IPS DF 19.7 (cell line): ENCODE measurements at regions not wholly inside any gene's neighbourhood (a gene's known extent, or its start where the extent isn't known, plus 50 kb on each side); places are given as distances from the start of the nearest gene placed in this dataset.
"Not testable (repeated sequence)": the region's sequence is repeated elsewhere in the genome, so short reads cannot be mapped to it uniquely, and the experiment has no call there.

ENCODE experiments used
- DNase-seq: peaks from one replicate; pipeline ENCODE4 v3.0.0-alpha.2; 2013; ENCODE audit warnings: low read depth, low spot score

GRCh38 chr5:97922776-97923175 lies 739.7 kb upstream of the RIOK2 start:
- no peak for DNase-seq

GRCh38 chr5:97923496-97923895 lies 740.4 kb upstream of the RIOK2 start:
- no peak for DNase-seq

GRCh38 chr5:97923997-97924396 lies 741.0 kb upstream of the RIOK2 start:
- DNase-seq: no peak

- DNase-seq: no peak
Observed at GRCh38 chr5:97929383-97929782, 746.3 kb upstream of the RIOK2 start.

GRCh38 chr5:97931829-97932228 lies 748.8 kb upstream of the RIOK2 start:
- no peak for DNase-seq

GRCh38 chr5:97936231-97936630 lies 753.2 kb upstream of the RIOK2 start:
- DNase-seq: no peak

DNA sequence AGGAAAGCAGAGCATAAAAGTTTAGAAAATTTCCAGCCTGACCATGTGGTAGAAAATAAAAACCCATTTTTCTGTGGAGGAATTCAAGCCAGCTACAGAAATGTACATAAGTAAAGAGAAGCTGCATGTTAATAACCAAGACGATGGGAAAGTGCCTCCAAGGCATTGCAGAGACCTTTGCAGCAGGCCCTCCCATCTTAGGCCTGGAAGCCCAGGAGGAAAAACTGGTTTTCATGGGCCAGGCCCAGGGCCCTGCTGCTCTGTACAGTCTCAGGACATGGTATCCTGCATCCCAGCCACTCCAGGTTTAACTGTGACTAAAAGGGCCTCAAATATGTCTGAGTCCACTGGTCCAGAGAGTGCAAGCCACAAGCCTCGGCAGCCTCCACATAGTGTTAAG lies 754.8 kb upstream of the RIOK2 start:
- no peak for DNase-seq

GRCh38 chr5:97943036-97943435 lies 760.0 kb upstream of the RIOK2 start:
- DNase-seq: no peak

DNA sequence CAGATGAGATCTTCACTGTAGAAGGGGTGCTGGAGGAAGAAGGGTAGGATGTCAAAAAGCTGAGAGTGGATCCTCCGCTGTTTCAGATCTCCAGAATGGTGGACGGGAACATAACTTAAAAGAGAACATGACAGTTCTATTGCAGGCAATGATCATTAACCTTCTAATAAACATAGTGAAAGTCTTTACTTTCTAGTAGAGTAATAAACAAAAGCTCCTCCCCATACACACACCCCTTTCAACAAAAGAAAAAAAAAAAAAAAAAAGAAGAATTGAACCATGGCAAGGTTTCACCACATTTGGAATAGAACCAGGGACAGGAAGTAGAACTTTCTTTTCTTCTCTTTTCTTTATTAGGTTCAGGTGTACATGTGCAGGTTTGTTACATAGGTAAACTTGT lies 768.1 kb upstream of the RIOK2 start:
- DNase-seq: no peak

- no peak for DNase-seq
Observed at GRCh38 chr5:97955450-97955849, 772.4 kb upstream of the RIOK2 start.

- no peak for DNase-seq
Observed at GRCh38 chr5:97967292-97967691, 784.2 kb upstream of the RIOK2 start.

- no peak for DNase-seq
Observed at GRCh38 chr5:97968346-97968745, 785.3 kb upstream of the RIOK2 start.

GRCh38 chr5:97979740-97980139 lies 793.7 kb upstream of the RGMB start:
- DNase-seq: no peak

- no peak for DNase-seq
Observed at GRCh38 chr5:97980291-97980690, 793.2 kb upstream of the RGMB start.

GRCh38 chr5:97986069-97986468 lies 787.4 kb upstream of the RGMB start:
- peak; percentile 3 for DNase-seq

GRCh38 chr5:97991236-97991635 lies 782.2 kb upstream of the RGMB start:
- DNase-seq: no peak

DNA sequence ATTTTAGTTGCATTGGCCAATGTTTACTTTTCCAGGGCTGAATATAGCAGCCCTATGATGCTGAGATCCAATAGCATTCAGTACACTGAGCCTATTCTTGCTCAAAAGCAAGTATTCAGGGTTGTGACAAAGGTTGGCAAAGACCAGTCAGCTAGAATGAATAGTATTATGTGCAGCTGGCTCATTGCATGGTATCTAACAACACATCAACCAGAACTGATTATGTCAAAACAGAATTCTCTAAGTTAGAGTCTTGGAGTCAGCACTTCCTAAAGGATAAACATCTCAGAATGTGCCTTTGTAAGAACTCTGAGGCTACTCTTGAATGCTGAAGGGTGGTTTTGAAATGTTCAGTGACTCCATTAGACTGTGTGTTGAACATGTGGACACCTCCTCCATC lies 774.5 kb upstream of the RGMB start:
- no peak for DNase-seq

DNA sequence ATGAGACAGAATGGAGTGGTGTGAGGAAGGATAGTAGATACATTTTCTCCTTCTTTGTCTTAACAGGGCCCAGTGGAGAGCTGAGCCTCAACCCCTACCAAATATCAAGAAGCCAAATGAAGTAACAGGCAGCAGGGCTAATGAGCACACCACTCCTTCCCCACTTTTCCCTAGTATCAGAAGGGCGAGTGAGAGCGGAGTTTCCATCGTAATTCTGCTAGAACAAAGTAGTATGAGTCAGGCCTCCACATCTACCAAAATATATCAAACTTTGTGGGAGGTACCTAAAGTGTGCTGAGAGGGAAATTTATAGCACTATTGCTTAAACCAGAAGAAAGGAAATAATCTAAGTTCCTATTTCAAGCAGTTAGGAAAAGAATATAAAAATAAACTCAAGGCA lies 769.0 kb upstream of the RGMB start:
- no peak for DNase-seq

GRCh38 chr5:98016771-98017170 lies 756.7 kb upstream of the RGMB start:
- DNase-seq: no peak

DNA sequence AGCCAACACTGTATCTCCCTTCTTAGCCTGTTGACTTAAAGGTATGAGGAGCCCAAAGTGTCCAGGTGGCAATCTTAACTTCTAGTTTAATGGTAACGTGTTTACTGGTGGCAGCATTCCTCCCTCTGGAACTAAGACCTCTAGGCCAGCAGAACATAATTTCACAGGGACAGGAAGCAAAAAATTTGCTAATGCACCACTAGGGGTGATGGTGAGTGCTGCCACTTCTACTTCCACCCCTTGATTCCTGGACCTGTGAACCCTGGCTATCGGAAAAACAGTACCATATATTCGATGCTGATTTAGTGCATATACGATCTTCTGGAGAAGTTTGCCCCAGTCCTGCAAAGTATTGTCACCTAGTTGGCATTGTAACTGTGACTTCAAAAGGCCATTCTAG lies 743.2 kb upstream of the RGMB start:
- DNase-seq: not testable (repeated sequence)

GRCh38 chr5:98031036-98031435 lies 742.4 kb upstream of the RGMB start:
- DNase-seq: not testable (repeated sequence)

DNA sequence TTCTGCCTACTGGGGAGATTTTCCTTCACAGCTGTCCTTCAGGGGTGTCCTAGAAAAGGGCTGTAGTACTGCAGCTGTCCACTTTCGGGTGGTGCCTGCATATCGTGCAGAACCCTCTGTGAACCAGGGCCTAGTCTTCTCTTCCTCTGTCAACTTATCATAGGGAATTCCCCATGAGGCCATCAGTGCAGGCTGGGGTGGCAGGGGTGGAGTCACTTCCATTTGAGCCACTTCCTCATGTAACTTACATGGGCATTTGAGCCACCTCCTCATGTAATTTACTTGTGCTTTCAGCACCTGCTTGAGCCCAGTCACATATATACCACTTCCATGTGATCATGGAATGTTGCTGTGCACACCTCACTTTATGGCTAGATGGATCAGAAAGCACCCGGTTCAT lies 742.0 kb upstream of the RGMB start:
- DNase-seq: no peak

DNA sequence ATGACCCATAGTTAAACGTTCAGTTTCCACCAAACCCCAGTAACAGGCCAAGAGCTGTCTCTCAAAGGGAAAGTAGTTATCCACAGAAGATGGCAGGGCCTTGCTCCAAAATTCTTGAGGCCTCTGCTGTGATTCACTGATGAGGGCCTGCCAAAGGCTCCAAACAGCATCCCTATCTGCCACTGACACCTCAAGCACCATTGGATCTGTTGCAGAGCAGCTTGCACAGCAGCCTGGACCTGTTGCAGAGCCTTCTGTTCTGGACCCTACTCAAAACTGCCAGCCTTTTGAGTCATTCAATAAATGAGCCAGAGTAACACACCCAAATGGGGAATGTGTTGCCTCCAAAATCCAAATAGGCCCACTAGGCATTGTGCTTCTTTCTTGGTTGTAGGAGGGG lies 741.5 kb upstream of the RGMB start:
- no peak for DNase-seq

DNA sequence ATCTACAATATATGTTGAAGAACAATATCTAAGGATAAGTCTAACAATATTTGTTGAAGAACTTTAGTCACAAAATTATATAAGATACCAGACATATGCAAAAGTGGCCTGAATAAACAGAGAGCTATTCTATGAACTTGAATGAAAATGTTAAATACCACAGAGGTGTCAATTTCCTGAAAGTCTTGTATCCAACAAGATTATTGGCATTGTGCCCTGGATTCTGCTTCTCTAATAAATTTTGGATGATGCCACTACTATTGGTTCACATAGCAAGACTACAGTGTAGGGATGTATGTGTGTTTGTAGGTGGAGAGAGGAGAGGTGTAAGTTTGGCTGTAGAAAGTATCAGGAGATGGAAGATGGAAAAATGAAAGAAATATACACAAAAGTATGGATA lies 731.8 kb upstream of the RGMB start:
- DNase-seq: no peak

- DNase-seq: no peak
Observed at GRCh38 chr5:98042521-98042920, 730.9 kb upstream of the RGMB start.
